ENCODE measurements at regions not wholly inside any gene's neighbourhood (a gene's known extent, or its start where the extent isn't known, plus 50 kb on each side); places are given as distances from the start of the nearest gene placed in this dataset.

DNA sequence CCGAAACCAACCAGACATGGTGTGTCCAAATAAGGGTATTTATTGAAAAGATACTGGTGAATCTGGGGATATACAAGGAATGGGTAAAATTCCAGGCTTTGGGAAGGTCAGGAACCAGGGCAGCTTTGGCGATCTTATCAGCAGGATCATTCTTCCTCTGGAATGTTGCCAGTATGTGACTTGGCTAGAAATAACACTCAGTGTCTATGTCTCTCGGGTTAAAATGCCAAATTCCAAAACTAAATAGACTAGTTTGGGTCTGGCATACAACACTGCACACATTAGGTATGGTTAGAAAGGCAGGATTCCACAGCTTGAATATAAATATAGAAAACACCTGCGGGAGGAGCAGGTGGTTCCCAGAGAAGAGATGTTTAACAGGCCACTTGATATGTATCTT, 220.2 kb upstream of the CD96 start:
- TF ChIP-seq, protein P1, sequence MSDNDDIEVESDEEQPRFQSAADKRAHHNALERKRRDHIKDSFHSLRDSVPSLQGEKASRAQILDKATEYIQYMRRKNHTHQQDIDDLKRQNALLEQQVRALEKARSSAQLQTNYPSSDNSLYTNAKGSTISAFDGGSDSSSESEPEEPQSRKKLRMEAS (IDR thresholded peaks at IDR 0.05): no peak
- TF ChIP-seq CEBPB (IDR thresholded peaks at IDR 0.05; ENCODE audit: low read depth) (no peak), POLR2A (IDR thresholded peaks at IDR 0.05; ENCODE audit: borderline replicate concordance, extremely low read depth, insufficient read depth, insufficient read length) (no peak), ZFX (IDR thresholded peaks at IDR 0.05) (no peak), ZNF274 (IDR thresholded peaks at IDR 0.05; ENCODE audit: low read depth, low read length) (no peak), SIN3A (IDR thresholded peaks at IDR 0.05; ENCODE audit: low read depth) (no peak), RAD21 (IDR thresholded peaks at IDR 0.05; ENCODE audit: low read depth) (no peak), EZH2 (IDR thresholded peaks at IDR 0.05) (no peak)
- TF ChIP-seq, protein P2, sequence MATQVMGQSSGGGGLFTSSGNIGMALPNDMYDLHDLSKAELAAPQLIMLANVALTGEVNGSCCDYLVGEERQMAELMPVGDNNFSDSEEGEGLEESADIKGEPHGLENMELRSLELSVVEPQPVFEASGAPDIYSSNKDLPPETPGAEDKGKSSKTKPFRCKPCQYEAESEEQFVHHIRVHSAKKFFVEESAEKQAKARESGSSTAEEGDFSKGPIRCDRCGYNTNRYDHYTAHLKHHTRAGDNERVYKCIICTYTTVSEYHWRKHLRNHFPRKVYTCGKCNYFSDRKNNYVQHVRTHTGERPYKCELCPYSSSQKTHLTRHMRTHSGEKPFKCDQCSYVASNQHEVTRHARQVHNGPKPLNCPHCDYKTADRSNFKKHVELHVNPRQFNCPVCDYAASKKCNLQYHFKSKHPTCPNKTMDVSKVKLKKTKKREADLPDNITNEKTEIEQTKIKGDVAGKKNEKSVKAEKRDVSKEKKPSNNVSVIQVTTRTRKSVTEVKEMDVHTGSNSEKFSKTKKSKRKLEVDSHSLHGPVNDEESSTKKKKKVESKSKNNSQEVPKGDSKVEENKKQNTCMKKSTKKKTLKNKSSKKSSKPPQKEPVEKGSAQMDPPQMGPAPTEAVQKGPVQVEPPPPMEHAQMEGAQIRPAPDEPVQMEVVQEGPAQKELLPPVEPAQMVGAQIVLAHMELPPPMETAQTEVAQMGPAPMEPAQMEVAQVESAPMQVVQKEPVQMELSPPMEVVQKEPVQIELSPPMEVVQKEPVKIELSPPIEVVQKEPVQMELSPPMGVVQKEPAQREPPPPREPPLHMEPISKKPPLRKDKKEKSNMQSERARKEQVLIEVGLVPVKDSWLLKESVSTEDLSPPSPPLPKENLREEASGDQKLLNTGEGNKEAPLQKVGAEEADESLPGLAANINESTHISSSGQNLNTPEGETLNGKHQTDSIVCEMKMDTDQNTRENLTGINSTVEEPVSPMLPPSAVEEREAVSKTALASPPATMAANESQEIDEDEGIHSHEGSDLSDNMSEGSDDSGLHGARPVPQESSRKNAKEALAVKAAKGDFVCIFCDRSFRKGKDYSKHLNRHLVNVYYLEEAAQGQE (IDR thresholded peaks at IDR 0.05; ENCODE audit: low read depth): no peak
- TF ChIP-seq, protein P3, sequence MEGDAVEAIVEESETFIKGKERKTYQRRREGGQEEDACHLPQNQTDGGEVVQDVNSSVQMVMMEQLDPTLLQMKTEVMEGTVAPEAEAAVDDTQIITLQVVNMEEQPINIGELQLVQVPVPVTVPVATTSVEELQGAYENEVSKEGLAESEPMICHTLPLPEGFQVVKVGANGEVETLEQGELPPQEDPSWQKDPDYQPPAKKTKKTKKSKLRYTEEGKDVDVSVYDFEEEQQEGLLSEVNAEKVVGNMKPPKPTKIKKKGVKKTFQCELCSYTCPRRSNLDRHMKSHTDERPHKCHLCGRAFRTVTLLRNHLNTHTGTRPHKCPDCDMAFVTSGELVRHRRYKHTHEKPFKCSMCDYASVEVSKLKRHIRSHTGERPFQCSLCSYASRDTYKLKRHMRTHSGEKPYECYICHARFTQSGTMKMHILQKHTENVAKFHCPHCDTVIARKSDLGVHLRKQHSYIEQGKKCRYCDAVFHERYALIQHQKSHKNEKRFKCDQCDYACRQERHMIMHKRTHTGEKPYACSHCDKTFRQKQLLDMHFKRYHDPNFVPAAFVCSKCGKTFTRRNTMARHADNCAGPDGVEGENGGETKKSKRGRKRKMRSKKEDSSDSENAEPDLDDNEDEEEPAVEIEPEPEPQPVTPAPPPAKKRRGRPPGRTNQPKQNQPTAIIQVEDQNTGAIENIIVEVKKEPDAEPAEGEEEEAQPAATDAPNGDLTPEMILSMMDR (IDR thresholded peaks at IDR 0.05 in 2 of 3, conservative IDR thresholded peaks at IDR 0.05 in 1 of 3; ENCODE audit: borderline replicate concordance in 1 of 3, insufficient read depth in 1 of 3, low read depth in 2 of 3, low read length in 2 of 3): no peak
- TF ChIP-seq, protein P4, sequence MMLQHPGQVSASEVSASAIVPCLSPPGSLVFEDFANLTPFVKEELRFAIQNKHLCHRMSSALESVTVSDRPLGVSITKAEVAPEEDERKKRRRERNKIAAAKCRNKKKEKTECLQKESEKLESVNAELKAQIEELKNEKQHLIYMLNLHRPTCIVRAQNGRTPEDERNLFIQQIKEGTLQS (IDR thresholded peaks at IDR 0.05): no peak

Measured in HCT116 (cell line).